RWPE2 (cell line): ENCODE measurements at regions not wholly inside any gene's neighbourhood (a gene's known extent, or its start where the extent isn't known, plus 50 kb on each side); places are given as distances from the start of the nearest gene placed in this dataset.

Source experiments
- ATAC-seq: fragments of 200-7000 bp; cut with Tn5 transposase; 3 replicates; pipeline ENCODE4 v1.9.1; 2021; ENCODE audit warnings: low read depth
- DNase-seq: peaks from one replicate; pipeline ENCODE4 v3.0.0-alpha.2; 2020; ENCODE audit warnings: low spot score
- H3K27ac ChIP-seq: fragments of 450-650 bp; 2 replicates; pipeline ENCODE4 v1.5.1; 2017; ENCODE audit warnings: mild to moderate bottlenecking; ENCODE audit not compliant: poor library complexity, severe bottlenecking
- H3K27me3 ChIP-seq: fragments of 250-450 bp; sonication (Bioruptor Pico); 2 replicates; pipeline ENCODE4 v1.5.1; 2021; ENCODE audit warnings: mild to moderate bottlenecking, moderate library complexity; ENCODE audit not compliant: insufficient read depth, poor library complexity, severe bottlenecking
- H3K36me3 ChIP-seq: fragments of 250-450 bp; sonication (Bioruptor Pico); 2 replicates; pipeline ENCODE4 v1.5.1; 2020; ENCODE audit warnings: low read depth, mild to moderate bottlenecking, moderate library complexity
- H3K4me1 ChIP-seq: fragments of 250-450 bp; sonication (Bioruptor Pico); 2 replicates; pipeline ENCODE4 v1.5.1; 2021; ENCODE audit warnings: mild to moderate bottlenecking, moderate library complexity; ENCODE audit not compliant: insufficient read depth, poor library complexity, severe bottlenecking
- H3K4me3 ChIP-seq: fragments of 250-450 bp; sonication (Bioruptor Pico); 2 replicates; pipeline ENCODE4 v1.5.1; 2021; ENCODE audit warnings: mild to moderate bottlenecking, moderate library complexity; ENCODE audit not compliant: severe bottlenecking
- H3K9me3 ChIP-seq: fragments of 250-450 bp; sonication (Bioruptor Pico); 2 replicates; pipeline ENCODE4 v1.5.1; 2021; ENCODE audit warnings: mild to moderate bottlenecking, moderate library complexity; ENCODE audit not compliant: severe bottlenecking
- CTCF ChIP-seq: fragments of 450-650 bp; IDR thresholded peaks from one replicate; pipeline ENCODE4 v1.5.1; 2017; ENCODE audit warnings: mild to moderate bottlenecking, moderate library complexity; ENCODE audit not compliant: poor library complexity, severe bottlenecking

- no peaks in the 10 kb centered on the region for H3K4me1 ChIP-seq
- H3K27ac ChIP-seq, result no peak overlapping the region
- H3K27me3 ChIP-seq, result no peaks in the 10 kb centered on the region
- H3K4me3 ChIP-seq, result no peak overlapping the region
- ATAC-seq (no peak), DNase-seq (no peak)
- TF ChIP-seq CTCF, result no peak
- H3K36me3 ChIP-seq, result no peaks in the 10 kb centered on the region
- H3K9me3 ChIP-seq, result no peaks in the 10 kb centered on the region
Observed at GRCh38 chr1:239700667-239701066, 314.3 kb downstream of the CHRM3 start.

DNA sequence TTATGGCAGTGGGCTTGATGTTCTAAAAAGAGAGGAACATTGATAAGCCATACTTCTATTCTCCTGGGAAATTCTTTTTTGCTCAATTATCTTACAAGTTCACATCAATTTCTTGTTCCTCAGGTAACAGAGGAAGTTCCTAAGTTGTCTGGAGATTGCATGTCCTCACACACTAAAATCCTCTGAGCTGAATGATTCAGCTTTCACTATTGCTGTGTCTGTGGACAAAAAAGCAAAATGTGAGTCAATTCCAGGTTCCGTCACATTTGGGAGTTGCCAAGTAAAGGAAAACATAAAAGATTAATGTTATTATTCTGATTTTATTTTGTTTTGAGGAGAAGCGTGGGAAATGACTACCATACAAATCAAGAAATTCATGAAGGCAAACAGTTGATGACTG is 316.7 kb downstream of the CHRM3 start:
- Histone ChIP-seq H3K4me1 (no peaks in the 10 kb centered on the region), H3K27me3 (no peaks in the 10 kb centered on the region), H3K27ac (no peak overlapping the region), H3K4me3 (no peak overlapping the region), H3K36me3 (no peaks in the 10 kb centered on the region), H3K9me3 (no peaks in the 10 kb centered on the region)
- no peak for ATAC-seq
- DNase-seq, result no peak
- no peak for TF ChIP-seq CTCF

GRCh38 chr1:239706245-239706892 is 320.0 kb downstream of the CHRM3 start:
- DNase-seq (no peak), ATAC-seq (no peak)
- Histone ChIP-seq H3K36me3 (no peaks in the 10 kb centered on the region), H3K4me1 (no peaks in the 10 kb centered on the region), H3K9me3 (no peaks in the 10 kb centered on the region), H3K4me3 (no peak overlapping the region), H3K27me3 (no peaks in the 10 kb centered on the region), H3K27ac (no peak overlapping the region)
- TF ChIP-seq CTCF, result no peak

DNA sequence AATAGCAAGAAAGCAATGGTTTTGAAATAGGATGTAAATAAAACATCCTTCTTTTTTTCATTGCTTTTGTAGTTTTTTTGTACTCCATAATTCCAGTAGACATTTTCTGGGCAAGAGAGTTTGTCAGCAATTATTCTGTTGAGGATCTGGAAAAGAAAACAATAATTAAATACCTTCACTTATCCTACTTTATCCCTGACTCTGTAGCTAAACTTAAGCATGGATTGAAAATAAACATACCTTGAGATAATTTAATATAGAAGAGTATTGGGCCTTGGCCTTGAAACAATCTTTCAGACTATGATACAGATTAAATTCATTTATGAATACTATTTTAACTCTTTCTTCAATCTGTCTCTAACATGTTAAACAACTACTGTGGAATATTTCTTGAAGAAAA is 321.2 kb downstream of the CHRM3 start:
- TF ChIP-seq CTCF, result no peak
- Histone ChIP-seq H3K27ac (no peak overlapping the region), H3K27me3 (no peaks in the 10 kb centered on the region), H3K4me3 (no peak overlapping the region), H3K4me1 (no peaks in the 10 kb centered on the region), H3K36me3 (no peaks in the 10 kb centered on the region), H3K9me3 (no peaks in the 10 kb centered on the region)
- ATAC-seq (no peak), DNase-seq (no peak)

DNA sequence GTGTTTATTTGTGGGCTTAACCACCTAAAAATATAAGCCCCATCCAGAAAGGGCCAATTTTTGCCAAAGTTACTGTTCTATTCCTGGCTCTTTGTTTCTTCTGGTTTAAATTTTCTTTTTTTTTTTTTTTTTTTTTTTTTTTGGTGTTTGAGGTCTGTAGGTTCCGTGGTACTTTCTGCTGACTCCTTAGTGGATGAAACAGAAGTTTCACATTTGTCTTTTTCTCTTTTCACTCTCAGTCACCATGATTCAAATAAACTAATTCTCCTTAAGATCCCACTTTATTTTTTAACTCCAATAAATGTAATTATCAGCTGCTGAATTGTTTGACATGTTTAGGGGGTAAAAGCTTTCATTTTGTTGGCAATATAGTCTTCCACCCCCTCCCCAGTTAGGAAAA is 322.3 kb downstream of the CHRM3 start:
- Histone ChIP-seq H3K4me1 (no peaks in the 10 kb centered on the region), H3K27me3 (no peaks in the 10 kb centered on the region)

More for the DNA sequence above, 322.3 kb downstream of the CHRM3 start:
- Histone ChIP-seq H3K4me3 (no peak overlapping the region), H3K9me3 (no peaks in the 10 kb centered on the region), H3K36me3 (no peaks in the 10 kb centered on the region), H3K27ac (no peak overlapping the region)
- TF ChIP-seq CTCF, result no peak
- DNase-seq (no peak), ATAC-seq (no peak)
